DOHH2 (cell line): ENCODE measurements at regions not wholly inside any gene's neighbourhood (a gene's known extent, or its start where the extent isn't known, plus 50 kb on each side); places are given as distances from the start of the nearest gene placed in this dataset.

Source experiments
- EZH2phosphoT487 ChIP-seq: fragments of 200-600 bp; sonication (generic); IDR thresholded peaks from 2 replicates; pipeline ENCODE4 v1.6.1; 2017; ENCODE audit warnings: borderline replicate concordance, mild to moderate bottlenecking, antibody characterized with exemption, low read length, moderate library complexity, mixed read lengths
- TF ChIP-seq, protein P1 (sequence below): fragments of 200-600 bp; sonication (generic); IDR thresholded peaks from one replicate; pipeline ENCODE4 v1.5.1; 2014; ENCODE audit warnings: antibody characterized with exemption, mild to moderate bottlenecking, low read depth, low read length; ENCODE audit not compliant: poor library complexity, severe bottlenecking

DNA sequence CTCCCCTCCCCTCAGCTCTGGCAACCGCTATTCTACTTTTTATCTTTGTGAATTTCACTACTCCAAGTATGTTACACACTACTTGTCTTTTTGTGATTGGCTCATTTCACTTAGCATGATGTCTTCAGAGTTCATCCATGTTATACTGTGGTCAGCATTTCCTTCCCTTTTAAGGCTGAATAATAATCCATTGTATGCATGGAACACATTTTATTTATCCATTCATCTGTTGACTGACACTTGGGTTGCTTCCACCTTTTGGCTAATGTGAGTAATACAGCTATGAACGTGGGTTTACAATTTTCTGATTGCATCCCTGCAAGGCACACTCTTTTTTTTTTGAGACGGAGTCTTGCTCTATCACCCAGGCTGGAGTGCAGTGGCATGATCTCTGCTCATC is 53.0 kb upstream of the FUT8 start:
- TF ChIP-seq, protein P1, sequence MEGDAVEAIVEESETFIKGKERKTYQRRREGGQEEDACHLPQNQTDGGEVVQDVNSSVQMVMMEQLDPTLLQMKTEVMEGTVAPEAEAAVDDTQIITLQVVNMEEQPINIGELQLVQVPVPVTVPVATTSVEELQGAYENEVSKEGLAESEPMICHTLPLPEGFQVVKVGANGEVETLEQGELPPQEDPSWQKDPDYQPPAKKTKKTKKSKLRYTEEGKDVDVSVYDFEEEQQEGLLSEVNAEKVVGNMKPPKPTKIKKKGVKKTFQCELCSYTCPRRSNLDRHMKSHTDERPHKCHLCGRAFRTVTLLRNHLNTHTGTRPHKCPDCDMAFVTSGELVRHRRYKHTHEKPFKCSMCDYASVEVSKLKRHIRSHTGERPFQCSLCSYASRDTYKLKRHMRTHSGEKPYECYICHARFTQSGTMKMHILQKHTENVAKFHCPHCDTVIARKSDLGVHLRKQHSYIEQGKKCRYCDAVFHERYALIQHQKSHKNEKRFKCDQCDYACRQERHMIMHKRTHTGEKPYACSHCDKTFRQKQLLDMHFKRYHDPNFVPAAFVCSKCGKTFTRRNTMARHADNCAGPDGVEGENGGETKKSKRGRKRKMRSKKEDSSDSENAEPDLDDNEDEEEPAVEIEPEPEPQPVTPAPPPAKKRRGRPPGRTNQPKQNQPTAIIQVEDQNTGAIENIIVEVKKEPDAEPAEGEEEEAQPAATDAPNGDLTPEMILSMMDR: peak; percentile 49
- no peak for TF ChIP-seq EZH2phosphoT487
